ENCODE measurements at regions not wholly inside any gene's neighbourhood (a gene's known extent, or its start where the extent isn't known, plus 50 kb on each side); places are given as distances from the start of the nearest gene placed in this dataset.

DNA sequence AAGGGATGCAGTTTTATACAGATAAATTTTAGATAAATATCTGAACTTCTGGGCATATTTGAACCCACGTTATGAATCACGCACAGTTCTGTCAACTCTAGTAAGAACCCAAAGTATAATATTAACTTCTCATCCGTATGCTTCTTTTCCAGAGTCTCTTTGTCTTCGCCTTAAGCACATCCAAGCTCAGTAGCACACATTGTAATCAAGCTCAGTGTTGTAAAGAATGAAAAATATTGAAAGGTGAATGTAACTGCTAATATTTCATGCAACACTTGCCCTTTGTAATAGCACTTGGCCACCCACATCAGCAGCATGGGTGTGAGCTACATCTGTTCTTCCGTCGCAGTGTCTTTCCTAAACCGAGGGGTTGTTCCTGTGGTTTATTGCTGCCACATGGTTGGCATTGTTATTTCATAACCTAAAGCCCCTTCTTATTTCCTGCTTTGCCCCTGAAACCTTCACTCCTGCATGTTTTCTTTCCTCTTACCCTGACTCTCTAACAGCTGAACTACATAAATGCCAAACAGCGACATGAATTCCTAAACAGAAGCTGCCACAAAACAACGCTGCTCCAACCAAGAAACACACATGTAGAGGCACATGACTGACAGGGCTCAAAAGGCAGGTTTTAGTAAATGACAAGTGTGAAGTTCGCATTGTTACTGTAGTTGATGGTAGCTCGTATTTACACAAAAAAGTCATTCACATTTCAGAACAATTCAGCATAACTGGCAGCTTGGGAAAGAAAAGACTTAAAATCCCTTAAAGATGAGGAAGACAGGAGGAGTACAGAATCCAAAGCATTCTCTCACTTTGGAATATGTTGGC, 190.1 kb upstream of the MEF2C start:
- no peaks in the 10 kb centered on the region for H4K20me1 ChIP-seq (ENCODE audit: low read depth, low read length)
- H3K4me3 ChIP-seq (ENCODE audit: insufficient read depth, low read length, poor library complexity, severe bottlenecking) = no peak overlapping the region
- H3K4me2 ChIP-seq (ENCODE audit: low read depth, low read length, poor library complexity, severe bottlenecking) = no peak overlapping the region
- no peaks in the 10 kb centered on the region for H3K79me2 ChIP-seq (ENCODE audit: insufficient read depth, low read length)
- no peak overlapping the region for H3K27ac ChIP-seq (ENCODE audit: low read depth, low read length)
- no peaks in the 10 kb centered on the region for H3K9me2 ChIP-seq (replicated peaks; ENCODE audit: insufficient read depth, low read length)
- no peaks in the 10 kb centered on the region for H3K9me3 ChIP-seq (ENCODE audit: insufficient read depth, low read length)
- no peaks in the 10 kb centered on the region for H3F3A ChIP-seq (ENCODE audit: insufficient read depth)
- no peaks in the 10 kb centered on the region for H3K27me3 ChIP-seq (ENCODE audit: low read length)
- H2AFZ ChIP-seq (ENCODE audit: low read depth, low read length, severe bottlenecking) = no peak overlapping the region
- H3K36me3 ChIP-seq (ENCODE audit: low read length) = no peaks in the 10 kb centered on the region
- no peak overlapping the region for H3K9ac ChIP-seq (ENCODE audit: low read length)
- TF ChIP-seq EZH2phosphoT487 (conservative IDR thresholded peaks at IDR 0.05; ENCODE audit: low read length) = no peak
- TF ChIP-seq, protein P1, sequence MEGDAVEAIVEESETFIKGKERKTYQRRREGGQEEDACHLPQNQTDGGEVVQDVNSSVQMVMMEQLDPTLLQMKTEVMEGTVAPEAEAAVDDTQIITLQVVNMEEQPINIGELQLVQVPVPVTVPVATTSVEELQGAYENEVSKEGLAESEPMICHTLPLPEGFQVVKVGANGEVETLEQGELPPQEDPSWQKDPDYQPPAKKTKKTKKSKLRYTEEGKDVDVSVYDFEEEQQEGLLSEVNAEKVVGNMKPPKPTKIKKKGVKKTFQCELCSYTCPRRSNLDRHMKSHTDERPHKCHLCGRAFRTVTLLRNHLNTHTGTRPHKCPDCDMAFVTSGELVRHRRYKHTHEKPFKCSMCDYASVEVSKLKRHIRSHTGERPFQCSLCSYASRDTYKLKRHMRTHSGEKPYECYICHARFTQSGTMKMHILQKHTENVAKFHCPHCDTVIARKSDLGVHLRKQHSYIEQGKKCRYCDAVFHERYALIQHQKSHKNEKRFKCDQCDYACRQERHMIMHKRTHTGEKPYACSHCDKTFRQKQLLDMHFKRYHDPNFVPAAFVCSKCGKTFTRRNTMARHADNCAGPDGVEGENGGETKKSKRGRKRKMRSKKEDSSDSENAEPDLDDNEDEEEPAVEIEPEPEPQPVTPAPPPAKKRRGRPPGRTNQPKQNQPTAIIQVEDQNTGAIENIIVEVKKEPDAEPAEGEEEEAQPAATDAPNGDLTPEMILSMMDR (IDR thresholded peaks at IDR 0.05; ENCODE audit: insufficient read depth, low read length, poor library complexity, severe bottlenecking) = no peak

DNA sequence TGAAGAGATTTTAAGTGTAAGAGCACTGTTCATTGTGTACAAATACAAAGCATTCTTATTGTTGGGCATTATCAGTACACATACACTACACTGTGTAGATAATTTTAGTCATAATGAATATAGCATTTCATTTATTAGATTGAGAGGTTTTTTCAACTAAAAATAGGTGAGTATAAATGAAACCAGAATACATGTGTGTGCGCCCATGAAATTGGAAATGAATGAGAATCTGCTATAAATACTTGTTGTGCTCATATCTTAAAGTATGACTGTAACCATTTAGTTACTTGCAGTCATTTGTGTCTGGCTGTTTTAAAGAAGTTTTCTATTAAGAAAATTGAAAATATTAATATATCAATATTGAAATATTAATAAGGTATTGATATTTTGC, 189.0 kb upstream of the MEF2C start:
- H3K9ac ChIP-seq (ENCODE audit: low read length) = no peak overlapping the region
- no peak for TF ChIP-seq EZH2phosphoT487 (conservative IDR thresholded peaks at IDR 0.05; ENCODE audit: low read length)
- TF ChIP-seq, protein P1 (IDR thresholded peaks at IDR 0.05; ENCODE audit: insufficient read depth, low read length, poor library complexity, severe bottlenecking) = no peak
- H4K20me1 ChIP-seq (ENCODE audit: low read depth, low read length) = no peaks in the 10 kb centered on the region
- no peak overlapping the region for H3K27ac ChIP-seq (ENCODE audit: low read depth, low read length)
- no peaks in the 10 kb centered on the region for H3F3A ChIP-seq (ENCODE audit: insufficient read depth)
- no peaks in the 10 kb centered on the region for H3K9me2 ChIP-seq (replicated peaks; ENCODE audit: insufficient read depth, low read length)
- no peak overlapping the region for H3K4me2 ChIP-seq (ENCODE audit: low read depth, low read length, poor library complexity, severe bottlenecking)
- H3K27me3 ChIP-seq (ENCODE audit: low read length) = no peaks in the 10 kb centered on the region
- H3K4me3 ChIP-seq (ENCODE audit: insufficient read depth, low read length, poor library complexity, severe bottlenecking) = no peak overlapping the region
- no peaks in the 10 kb centered on the region for H3K36me3 ChIP-seq (ENCODE audit: low read length)
- H2AFZ ChIP-seq (ENCODE audit: low read depth, low read length, severe bottlenecking) = no peak overlapping the region
- H3K9me3 ChIP-seq (ENCODE audit: insufficient read depth, low read length) = no peaks in the 10 kb centered on the region
- no peaks in the 10 kb centered on the region for H3K79me2 ChIP-seq (ENCODE audit: insufficient read depth, low read length)

DNA sequence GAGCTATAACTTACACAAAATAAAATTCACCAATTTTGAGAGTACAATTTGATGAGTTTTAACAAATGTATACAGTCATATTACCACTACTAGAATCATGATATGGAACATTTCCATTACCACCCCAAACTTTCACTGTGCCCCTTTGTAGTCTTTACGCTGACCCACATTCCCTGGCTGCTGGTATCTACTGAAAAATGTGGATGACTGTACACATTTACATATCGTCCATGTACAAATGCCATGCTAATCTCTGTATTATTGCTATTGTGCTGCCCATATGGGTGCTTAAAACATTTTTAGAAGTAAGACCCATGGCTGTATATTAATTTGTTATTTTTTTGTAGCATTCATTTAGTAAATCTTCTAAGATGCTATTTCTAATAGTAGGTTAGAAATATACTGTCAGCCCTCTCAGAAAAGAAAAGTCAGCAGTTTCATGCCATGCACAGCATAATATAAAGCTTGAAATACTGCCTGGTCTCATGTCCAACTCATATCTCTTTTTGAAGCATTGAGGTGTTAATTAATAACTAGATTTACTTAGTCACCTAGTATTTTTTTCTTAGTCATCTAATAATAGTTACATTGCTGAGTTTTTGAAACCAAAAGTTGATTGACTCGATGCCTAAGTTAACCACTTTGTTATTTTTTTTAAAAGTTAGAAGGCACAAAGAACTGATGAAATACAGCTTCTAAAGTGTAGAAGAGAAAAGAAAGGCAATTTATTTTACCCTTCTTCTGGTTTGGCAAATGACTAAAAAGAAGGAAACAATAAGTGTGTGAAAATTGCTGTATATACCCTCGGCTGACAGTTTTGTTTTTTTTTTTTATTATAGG, 188.3 kb upstream of the MEF2C start:
- Histone ChIP-seq H3K27me3 (ENCODE audit: low read length) (no peaks in the 10 kb centered on the region), H3K9me3 (ENCODE audit: insufficient read depth, low read length) (no peaks in the 10 kb centered on the region), H3K9ac (ENCODE audit: low read length) (no peak overlapping the region), H3K4me2 (ENCODE audit: low read depth, low read length, poor library complexity, severe bottlenecking) (no peak overlapping the region), H2AFZ (ENCODE audit: low read depth, low read length, severe bottlenecking) (no peak overlapping the region), H3K9me2 (replicated peaks; ENCODE audit: insufficient read depth, low read length) (no peaks in the 10 kb centered on the region), H3F3A (ENCODE audit: insufficient read depth) (no peaks in the 10 kb centered on the region), H3K79me2 (ENCODE audit: insufficient read depth, low read length) (no peaks in the 10 kb centered on the region), H3K4me3 (ENCODE audit: insufficient read depth, low read length, poor library complexity, severe bottlenecking) (no peak overlapping the region), H4K20me1 (ENCODE audit: low read depth, low read length) (no peaks in the 10 kb centered on the region), H3K36me3 (ENCODE audit: low read length) (no peaks in the 10 kb centered on the region), H3K27ac (ENCODE audit: low read depth, low read length) (no peak overlapping the region)
- TF ChIP-seq, protein P1 (IDR thresholded peaks at IDR 0.05; ENCODE audit: insufficient read depth, low read length, poor library complexity, severe bottlenecking) = no peak
- no peak for TF ChIP-seq EZH2phosphoT487 (conservative IDR thresholded peaks at IDR 0.05; ENCODE audit: low read length)

All from SU-DHL-6 (cell line).